CD4-positive, alpha-beta T cell (primary cell): ENCODE measurements at regions not wholly inside any gene's neighbourhood (a gene's known extent, or its start where the extent isn't known, plus 50 kb on each side); places are given as distances from the start of the nearest gene placed in this dataset.

Source experiments
- ATAC-seq: fragments of 200-7000 bp; cut with Tn5 transposase; one replicate; pipeline ENCODE4 v1.10.0; 2022; ENCODE audit warnings: mild to moderate bottlenecking; ENCODE audit not compliant: poor library complexity
- CTCF ChIA-PET: fragments of 350-600 bp; sonication (Branson Sonifier 250); formaldehyde crosslinking; loops from one replicate; lab custom pipeline; 2021; ENCODE audit warnings: antibody characterized with exemption, inconsistent platforms; lab: Charles Lee
- POLR2A ChIA-PET: fragments of 350-600 bp; sonication (Branson Sonifier 250); formaldehyde crosslinking; loops from one replicate; lab custom pipeline; 2021; ENCODE audit warnings: antibody characterized with exemption, inconsistent platforms; lab: Charles Lee
- DNase-seq, 14 experiments: peaks; one replicate each; pipeline ENCODE4 v3.0.0-alpha.2; 2013 to 2020; ENCODE audit warnings: mixed read lengths in 2 of 14
- H3K27ac ChIP-seq, 2 donors: one replicate each; pipeline versions ENCODE4 v1.5.1 to v1.7.0; 2013; ENCODE audit warnings: low read length in 2 of 2, low read depth in 1 of 2, mild to moderate bottlenecking in 1 of 2
- H3K27me3 ChIP-seq, 2 experiments: 1 replicate in 1 of 2; 2 replicates in 1 of 2; pipeline versions ENCODE4 v1.6.1 to v1.7.0; 2013; ENCODE audit warnings: low read length in 2 of 2, control low read depth in 1 of 2, mild to moderate bottlenecking in 1 of 2, moderate library complexity in 1 of 2; ENCODE audit not compliant: insufficient read depth in 2 of 2, control insufficient read depth in 1 of 2
- H3K36me3 ChIP-seq: one replicate; pipeline ENCODE4 v1.6.1; 2013; ENCODE audit warnings: low read length, control low read depth; ENCODE audit not compliant: insufficient read depth
- H3K4me1 ChIP-seq: one replicate; pipeline ENCODE4 v1.6.1; 2013; ENCODE audit warnings: low read length, control low read depth; ENCODE audit not compliant: insufficient read depth
- H3K4me3 ChIP-seq: one replicate; pipeline ENCODE4 v1.5.1; 2013; ENCODE audit warnings: mild to moderate bottlenecking, low read length, moderate library complexity
- H3K9me3 ChIP-seq, 2 experiments: 1 replicate in 1 of 2; 2 replicates in 1 of 2; pipeline versions ENCODE4 v1.6.1 to v1.7.0; 2013; ENCODE audit warnings: low read length in 2 of 2, mild to moderate bottlenecking in 2 of 2, control low read depth in 1 of 2, moderate library complexity in 1 of 2; ENCODE audit not compliant: control insufficient read depth in 1 of 2, insufficient read depth in 1 of 2
- H3K27ac Mint-ChIP-seq: one replicate; pipeline ENCODE4 v1.8.0; 2020; ENCODE audit warnings: mixed read lengths
- H3K27me3 Mint-ChIP-seq: one replicate; pipeline ENCODE4 v1.8.0; 2021; ENCODE audit warnings: mixed read lengths
- H3K36me3 Mint-ChIP-seq: one replicate; pipeline ENCODE4 v1.8.0; 2021; ENCODE audit warnings: low read depth, mixed read lengths
- H3K4me1 Mint-ChIP-seq: one replicate; pipeline ENCODE4 v1.8.0; 2021; ENCODE audit warnings: low read depth, mixed read lengths
- H3K4me3 Mint-ChIP-seq: one replicate; pipeline ENCODE4 v1.8.0; 2020; ENCODE audit warnings: mild to moderate bottlenecking, mixed read lengths
- H3K9me3 Mint-ChIP-seq: one replicate; pipeline ENCODE4 v1.8.0; 2020; ENCODE audit warnings: mixed read lengths
- CTCF ChIP-seq: fragments of 200-600 bp; IDR thresholded peaks from one replicate; pipeline ENCODE4 v1.8.0; 2022; ENCODE audit warnings: antibody characterized with exemption, mild to moderate bottlenecking
- intact Hi-C, 2 experiments: fragments of 100-400 bp; cut with DNase I in 1 of 2; cut with micrococcal nuclease in 1 of 2; formaldehyde crosslinking; loops; one replicate each; pipeline versions ENCODE4 v1.15.1 to v1.9.0; 2023 to 2025; cut with DNase I, micrococcal nuclease

- Histone ChIP-seq H3K36me3 (no peaks in the 10 kb centered on the region), H3K4me1 (no peaks in the 10 kb centered on the region), H3K9me3 (peaks cover 0 to 5% of the 10 kb centered on the region in 2 experiments), H3K27ac (no peak overlapping the region), H3K27me3 (no peaks in the 10 kb centered on the region), H3K4me3 (no peak overlapping the region)
- intact Hi-C loops = no loop called here
- POLR2A ChIA-PET = no interaction called here
- no peaks in the 10 kb centered on the region for H3K27me3 Mint-ChIP-seq
- no peak for TF ChIP-seq CTCF
- no peak overlapping the region for H3K4me3 Mint-ChIP-seq
- H3K36me3 Mint-ChIP-seq = no peaks in the 10 kb centered on the region
- peaks cover 12% of the 10 kb centered on the region for H3K9me3 Mint-ChIP-seq
- H3K4me1 Mint-ChIP-seq = no peaks in the 10 kb centered on the region
- DNase-seq (no peak), ATAC-seq (no peak)
- CTCF ChIA-PET = no interaction called here
- no peak overlapping the region for H3K27ac Mint-ChIP-seq
Measured at GRCh38 chr5:145446412-145446811, 388.7 kb downstream of the PRELID2 start.

- Histone ChIP-seq H3K36me3 (no peaks in the 10 kb centered on the region), H3K4me3 (no peak overlapping the region), H3K27me3 (no peaks in the 10 kb centered on the region), H3K4me1 (no peaks in the 10 kb centered on the region), H3K9me3 (peaks cover 0 to 3% of the 10 kb centered on the region in 2 experiments), H3K27ac (no peak overlapping the region)
- intact Hi-C loops = no loop called here
- Mint-ChIP-seq H3K4me1 (no peaks in the 10 kb centered on the region), H3K36me3 (no peaks in the 10 kb centered on the region), H3K4me3 (no peak overlapping the region), H3K27ac (no peak overlapping the region), H3K27me3 (no peaks in the 10 kb centered on the region), H3K9me3 (peaks cover 16% of the 10 kb centered on the region)
- no peak for TF ChIP-seq CTCF
- DNase-seq = no peak
- CTCF ChIA-PET = no interaction called here
- no peak for ATAC-seq
- POLR2A ChIA-PET = no interaction called here
Measured at GRCh38 chr5:145445027-145445426, 390.1 kb downstream of the PRELID2 start.

- Mint-ChIP-seq H3K4me1 (no peaks in the 10 kb centered on the region), H3K9me3 (peaks cover 18% of the 10 kb centered on the region), H3K27me3 (no peaks in the 10 kb centered on the region), H3K4me3 (no peak overlapping the region), H3K27ac (no peak overlapping the region), H3K36me3 (no peaks in the 10 kb centered on the region)
- ChIA-PET CTCF (no interaction called here), POLR2A (no interaction called here)
- DNase-seq (no peak), ATAC-seq (no peak)
- Histone ChIP-seq H3K4me1 (no peaks in the 10 kb centered on the region), H3K36me3 (no peaks in the 10 kb centered on the region), H3K4me3 (no peak overlapping the region), H3K9me3 (no peaks in the 10 kb centered on the region), H3K27ac (no peak overlapping the region), H3K27me3 (no peaks in the 10 kb centered on the region)
- intact Hi-C loops = no loop called here
- TF ChIP-seq CTCF = no peak
Measured at GRCh38 chr5:145443964-145444363, 391.2 kb downstream of the PRELID2 start.
